ENCODE measurements at regions not wholly inside any gene's neighbourhood (a gene's known extent, or its start where the extent isn't known, plus 50 kb on each side); places are given as distances from the start of the nearest gene placed in this dataset.

DNA sequence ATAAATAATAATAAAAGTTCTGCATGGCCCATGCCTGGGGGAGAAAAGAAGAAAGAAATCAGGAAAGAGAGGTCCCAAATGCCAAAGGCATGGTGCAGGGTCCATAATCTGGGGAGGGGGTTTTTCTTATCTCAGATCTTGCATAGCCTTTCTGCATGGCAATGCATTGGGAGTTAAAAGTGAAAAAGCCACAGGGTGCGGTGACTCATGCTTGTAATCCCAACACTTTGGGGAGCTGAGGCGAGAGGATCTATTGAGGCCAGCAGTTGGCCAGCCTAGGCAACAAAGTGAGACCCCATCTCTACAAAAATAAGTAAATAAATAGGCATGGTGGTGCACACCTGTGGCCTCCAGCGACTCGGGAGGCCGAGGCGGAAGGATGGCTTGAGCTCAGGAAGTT, 76.8 kb upstream of the GATA2 start:
- no peak for DNase-seq

DNA sequence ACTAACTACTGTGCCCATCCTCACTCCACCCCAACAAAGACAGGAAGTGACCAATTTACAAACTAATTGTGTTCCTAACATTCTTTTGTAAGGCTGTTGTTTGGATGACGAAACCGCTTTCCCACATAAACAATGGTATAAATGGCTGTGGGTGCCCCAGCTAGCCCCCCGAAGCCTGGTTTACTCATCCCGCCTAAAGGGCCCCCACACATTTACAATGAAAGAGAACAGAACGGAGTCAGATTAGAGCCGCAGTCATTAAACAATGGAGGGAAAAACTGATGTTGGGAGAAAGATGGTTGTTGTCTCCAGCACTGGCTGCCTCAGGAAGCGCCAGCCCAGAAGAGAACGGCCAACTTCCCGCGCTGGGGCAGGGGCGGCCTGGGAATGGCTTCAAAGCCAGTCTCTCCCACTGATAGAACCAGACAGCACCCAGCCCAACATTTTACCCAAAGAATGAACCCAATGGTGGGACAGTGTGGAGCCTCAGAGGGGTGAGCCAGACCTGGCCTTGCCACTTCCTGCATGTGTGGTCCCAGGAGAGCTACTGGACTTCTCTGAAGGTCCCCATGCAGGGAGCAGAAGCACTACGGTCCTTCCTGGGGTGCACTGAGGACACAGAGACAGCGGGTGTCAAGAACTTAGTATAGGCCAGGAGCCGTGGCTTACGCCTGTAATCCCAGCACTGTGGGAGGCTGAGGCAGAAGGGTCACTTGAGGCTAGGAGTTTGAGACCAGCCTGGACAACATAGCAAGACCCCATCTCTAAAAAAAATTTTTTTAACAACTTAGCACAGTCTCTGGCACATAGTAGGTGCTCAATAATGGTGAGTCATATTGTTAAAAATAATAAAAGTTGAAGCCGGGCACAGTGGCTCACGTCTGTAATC, 75.8 kb upstream of the GATA2 start:
- DNase-seq = no peak

DNA sequence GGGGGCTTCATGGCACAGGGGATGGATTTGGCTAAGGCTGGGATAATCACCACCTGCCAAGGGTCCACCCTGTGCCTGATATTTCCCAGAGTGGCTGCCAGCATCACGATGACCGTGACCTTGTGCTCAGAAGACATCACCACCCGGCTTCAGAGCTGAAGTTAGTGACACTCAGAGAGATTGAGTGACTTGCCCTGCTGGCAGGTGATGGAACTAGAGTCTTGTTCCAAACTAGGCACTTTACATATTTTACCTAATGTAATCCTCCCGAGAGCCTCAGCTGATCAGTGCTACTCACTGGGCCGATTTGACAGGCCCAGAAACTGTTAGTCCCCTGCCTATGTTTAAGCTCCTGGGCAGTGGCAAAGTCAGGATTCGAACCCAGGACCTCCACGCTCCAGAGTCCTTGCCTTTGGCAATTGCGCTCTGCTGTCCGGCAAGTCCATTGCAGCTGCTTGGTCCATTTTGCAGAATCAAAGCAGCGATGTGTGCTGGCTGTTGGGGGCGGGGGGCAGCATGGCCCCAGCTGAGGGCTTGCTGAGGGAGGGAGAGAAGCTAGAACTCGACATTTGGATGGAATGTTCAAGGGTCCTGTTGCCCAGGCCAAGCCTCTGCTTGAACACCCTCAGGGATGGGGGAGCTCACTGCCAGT, 74.8 kb upstream of the GATA2 start:
- no peak for DNase-seq

DNA sequence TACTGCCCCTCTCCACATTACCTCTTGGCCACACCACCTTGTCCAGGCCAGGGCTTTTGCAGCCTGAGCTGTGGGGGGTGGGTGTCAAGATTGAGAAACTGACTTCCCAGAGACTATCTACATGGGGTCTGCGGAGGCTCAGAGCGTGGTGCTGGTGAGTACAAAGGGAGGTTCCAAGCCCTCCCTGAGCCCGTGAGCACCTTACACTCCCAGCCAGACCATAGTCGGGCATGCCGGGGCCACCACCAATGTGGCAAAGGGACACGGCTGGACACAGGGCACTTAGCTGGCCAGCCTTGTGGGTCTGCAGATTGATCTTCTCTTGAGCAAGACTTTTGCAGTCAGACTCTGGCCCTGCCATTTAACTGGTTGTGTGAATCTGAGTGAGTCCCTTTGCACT, 74.1 kb upstream of the GATA2 start:
- DNase-seq = no peak

DNA sequence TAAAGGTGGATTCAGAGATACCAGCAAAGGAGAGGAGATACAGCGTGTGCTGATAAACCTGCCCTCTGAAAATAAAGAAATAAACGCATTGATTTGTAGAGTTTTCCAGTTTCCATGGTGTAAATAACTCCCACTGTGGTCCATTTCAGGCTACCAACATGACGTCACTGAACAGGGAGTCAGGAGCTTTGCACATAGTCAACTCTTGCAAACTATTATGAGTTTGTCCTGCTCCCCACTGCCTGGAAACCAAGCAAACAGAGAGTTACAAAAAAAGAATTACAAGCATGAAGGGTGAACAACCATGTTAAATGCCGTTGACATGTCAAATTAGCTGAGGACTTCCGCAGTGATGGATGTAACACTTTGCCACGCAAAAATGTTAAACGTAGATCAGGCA, 70.4 kb upstream of the GATA2 start:
- no peak for DNase-seq

DNA sequence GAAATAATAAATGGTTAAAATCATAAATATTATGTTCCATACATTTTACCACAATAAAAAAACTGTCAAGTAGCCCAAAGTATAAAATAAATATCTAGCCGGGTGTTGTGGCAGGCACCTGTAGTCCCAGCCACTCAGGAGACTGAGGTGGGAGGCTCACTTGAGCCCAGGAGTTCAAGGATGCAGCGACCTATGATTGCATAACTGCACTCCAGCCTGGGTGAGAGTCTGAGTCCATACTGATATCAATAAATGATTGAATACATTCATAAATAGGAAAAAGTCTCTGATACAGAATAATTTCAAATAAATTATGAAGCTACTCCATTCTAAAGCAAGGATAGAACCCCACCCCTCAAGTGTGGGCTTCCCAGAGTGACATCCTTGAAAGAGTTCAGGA, 68.5 kb upstream of the GATA2 start:
- DNase-seq = no peak

DNA sequence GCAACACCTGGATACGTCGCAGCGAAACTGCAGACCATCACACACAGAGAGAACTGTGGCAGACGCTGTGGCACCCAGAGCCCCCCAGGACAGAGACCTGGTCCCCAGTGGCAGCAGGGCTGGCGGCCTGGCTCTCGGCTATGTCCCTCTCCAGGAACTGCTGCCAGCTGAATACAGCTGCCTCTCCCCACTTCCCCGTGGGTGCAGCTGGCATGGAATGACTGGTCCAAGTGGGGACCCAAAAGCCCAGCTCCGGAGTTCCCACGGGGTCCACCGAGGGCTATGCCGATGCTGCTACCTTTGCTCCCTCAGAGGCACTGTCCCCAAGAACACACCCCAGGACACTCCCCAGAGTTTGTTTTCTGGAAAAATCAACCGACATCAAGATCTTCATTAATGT, 67.8 kb upstream of the GATA2 start:
- no peak for DNase-seq

DNA sequence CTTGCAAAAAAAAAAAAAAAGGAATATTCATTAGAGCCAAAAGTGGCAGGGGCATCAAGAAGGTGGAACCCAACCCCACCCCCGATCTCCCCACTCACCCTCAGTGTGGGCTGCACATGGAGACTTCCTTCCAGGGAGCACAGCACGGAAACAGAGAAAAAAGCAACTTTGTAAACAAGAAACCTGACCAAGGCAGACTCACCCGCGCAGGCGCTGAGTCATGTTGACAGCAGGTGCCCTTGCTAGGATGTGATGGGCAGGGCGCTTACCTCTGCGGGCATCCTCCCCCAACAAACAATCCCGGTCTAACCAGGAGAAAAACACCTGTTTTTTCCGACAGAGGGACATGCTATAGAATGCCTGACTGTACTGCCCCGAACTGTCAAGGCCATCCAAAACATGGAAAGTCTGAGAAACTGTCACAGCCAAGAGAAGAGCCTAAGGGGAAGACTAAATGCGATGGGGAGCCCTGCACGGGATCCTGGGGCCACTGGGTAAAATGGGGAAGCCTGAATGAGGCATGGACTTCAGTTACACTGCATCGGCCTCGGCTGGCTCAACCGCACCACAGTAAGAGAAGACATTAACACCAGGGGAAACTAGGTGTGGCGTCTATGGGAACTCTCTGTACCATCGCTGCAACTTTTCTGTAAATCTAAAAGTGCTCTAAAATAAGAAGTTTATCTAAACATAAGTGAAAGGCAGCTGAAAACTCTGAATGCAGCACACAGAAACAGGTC, 66.7 kb upstream of the GATA2 start:
- DNase-seq = peak; percentile 18

DNA sequence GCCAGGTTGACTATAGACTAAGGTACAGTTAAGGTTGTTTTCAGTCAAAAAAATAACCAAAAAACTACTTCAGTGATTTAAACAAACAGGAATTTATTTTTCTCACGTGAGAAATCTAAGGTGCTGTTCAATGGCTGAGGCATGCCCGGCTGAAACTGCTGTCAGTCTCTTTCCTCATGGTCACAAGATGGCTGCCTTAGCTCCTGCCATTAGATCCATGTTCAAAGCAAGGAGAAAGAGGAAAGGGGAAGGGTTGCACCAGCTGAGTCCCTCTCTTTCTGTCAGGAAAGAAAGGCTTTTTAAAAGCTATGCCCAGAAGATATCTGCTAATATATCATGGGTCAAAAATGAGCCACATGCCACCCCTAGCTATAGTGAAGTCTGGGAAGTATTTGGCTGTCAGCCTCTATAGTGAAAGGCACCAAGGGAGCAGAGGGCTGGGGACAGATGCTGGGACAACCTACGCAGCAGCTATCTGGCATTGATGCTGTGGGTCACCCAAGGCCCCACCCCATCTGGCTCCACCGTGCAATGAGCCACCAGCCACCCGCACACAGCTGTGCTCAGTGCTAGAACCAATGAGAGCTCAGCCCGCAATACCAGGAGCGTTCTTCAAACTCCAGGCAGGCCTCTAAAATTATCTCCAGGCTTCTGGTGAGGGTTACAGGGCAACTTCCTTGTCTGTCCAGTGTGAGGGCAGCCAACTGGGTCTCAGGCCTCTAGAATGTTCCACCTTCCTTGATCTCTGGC, 64.7 kb upstream of the GATA2 start:
- DNase-seq = no peak

DNA sequence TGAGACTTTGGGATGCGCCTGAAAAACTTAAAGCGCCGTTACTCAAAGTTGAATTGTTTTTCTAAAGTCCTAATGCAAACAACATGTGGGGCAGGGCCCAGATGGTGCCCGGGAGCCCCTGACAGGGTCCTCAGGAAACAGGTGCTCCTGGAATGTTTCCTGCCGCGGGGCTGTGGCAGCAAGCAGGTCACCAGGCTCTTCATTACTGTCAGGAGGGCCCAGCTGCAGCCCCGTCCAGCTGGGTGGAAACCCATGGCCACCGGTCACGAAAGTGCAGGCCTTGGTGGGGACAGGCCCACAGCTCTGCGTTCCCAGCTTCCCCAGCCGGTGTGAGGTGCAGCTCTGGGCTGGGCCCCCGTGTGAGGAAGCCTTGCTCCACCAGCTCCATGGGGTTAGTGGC, 63.9 kb upstream of the GATA2 start:
- DNase-seq = no peak

DNA sequence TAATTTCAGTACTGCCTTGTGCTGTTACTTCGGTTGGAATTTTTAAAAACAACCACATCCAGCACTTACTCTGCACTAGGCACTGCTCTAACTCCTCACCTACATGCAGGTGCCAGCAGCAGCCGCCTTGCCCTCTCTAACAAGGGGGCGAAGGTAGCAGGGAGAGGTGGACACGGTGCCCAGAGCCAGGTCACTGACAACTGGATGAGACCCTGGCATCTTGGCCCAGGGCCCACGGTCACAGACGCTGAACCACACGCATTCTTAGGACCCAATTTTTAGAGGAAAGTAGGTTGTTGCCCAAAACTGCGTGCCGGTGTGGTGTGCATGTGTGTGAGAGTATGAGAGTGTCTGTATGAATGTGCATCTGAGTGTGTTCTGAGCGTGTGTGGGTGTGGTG, 63.4 kb upstream of the GATA2 start:
- DNase-seq = no peak

DNA sequence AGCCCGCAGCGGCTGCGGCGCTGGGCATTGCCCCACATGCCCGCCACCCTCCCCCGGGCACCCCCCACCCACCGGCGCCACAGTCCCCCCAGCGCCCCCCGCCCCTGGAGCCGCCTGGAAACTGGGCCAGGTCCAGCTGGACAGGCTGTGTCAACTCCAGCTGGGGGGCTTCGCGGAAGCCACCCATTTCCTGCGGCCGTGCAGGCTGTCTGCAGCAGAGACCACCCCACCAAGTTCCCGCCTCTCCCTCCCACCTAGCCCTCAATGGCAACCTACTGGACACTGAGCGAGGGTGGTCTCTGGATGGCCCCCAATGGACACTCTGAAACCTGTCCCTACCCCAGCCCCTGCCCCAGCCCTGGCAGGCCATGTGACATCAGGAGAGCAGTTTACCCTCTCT, 62.8 kb upstream of the GATA2 start:
- DNase-seq = no peak

DNA sequence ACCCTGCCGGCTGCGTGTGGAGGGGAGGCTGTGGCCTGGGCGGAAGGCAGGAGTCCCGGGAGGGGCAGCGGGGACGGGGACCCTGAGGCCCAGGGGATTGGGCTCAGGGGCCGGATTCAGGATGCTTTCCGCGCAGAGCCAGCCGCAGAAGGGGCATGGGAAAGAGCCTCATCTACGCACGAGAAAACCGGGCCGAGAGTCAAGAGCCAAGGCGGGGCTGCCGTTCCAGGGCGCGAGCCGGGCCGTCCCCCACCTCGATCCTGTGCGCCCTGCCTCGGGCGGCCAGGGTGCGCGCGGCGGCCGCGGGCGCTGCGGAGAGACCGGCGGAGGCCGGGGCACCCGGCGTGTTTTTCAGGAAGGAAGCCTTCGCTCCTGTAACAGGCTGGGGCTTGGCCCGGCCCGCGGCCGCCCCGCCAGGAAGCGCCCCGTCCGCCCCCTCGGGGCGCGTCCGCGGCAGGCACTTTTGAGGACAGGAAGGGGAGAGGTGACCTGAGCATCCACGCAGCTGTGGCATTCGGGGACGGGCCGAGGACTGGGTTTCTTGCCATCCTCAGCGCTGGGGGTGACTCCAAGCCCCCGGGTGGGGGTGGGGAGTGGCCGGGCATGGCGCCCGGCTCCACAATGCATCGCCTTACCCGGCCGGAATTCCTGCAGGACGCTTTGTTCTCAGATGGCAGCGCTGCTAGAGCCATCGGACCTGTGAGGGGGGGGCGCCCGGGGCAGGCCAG, 62.3 kb upstream of the GATA2 start:
- no peak for DNase-seq

DNA sequence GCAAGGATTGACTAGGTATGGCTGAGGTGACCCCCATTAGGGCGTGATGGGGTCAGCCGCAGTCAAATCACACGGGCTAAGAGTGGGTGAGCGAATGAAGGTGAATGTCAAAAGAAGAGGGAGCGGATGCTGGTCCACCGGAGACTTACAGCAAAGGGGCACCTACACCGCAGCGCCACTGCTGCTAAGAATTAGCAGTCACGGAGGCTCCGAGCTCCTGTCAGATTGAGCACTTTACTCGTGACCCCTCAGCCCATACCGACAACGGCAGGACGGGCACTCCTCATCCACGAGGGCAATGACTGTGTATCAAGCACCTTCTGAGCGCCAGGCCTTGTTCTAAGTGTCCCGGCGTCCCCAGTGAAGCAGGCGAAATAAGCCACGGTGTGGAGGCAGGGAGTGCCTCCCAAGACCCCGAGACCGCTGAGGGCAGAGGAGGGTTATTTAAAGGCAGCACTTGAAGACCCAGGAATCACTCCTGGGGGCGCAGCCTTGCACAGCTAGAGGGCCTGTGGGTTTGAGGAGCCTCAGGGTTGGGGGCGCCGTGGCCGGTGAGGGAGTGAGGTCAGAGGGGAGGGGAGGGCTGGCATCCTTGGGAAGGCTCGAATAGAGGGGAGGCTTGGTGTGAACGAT, 61.6 kb upstream of the GATA2 start:
- DNase-seq = no peak

DNA sequence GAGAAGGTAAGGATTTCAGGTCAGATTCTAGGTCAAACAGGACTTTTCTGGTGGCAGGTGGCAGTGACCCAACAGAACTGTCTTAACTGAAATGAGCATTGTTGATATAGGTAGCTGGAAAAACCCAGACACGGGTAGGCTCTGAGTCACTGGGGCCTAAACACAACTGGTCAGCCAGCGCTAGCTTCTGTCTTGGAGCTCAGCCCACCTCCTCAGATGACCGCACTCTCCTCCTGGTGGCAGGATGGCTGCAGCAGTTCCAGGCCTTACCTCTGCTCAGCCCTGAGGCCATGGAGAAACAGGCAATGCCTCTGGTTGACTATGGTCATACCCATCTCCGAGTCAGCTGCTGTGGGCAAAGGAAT, 61.1 kb upstream of the GATA2 start:
- DNase-seq = no peak

DNA sequence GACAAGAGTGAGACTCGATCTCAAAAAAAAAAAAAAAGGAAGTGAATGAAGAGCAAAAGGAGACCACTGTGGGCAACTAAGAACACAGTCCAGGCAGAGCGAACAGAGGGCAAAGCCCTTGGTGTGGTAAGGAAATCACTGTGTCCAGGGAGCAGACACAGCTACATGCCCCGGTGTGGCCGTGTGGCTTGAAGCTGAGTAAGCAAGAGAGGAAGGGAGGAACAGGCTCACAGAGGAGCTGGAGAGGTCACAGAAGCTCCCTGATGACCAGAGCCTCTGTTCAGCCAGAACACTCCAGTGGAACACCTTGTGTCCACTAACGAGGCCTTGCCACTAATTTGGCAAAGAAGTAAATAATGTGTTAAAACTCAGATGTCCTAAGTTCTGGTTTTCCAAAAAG, 60.6 kb upstream of the GATA2 start:
- no peak for DNase-seq

DNA sequence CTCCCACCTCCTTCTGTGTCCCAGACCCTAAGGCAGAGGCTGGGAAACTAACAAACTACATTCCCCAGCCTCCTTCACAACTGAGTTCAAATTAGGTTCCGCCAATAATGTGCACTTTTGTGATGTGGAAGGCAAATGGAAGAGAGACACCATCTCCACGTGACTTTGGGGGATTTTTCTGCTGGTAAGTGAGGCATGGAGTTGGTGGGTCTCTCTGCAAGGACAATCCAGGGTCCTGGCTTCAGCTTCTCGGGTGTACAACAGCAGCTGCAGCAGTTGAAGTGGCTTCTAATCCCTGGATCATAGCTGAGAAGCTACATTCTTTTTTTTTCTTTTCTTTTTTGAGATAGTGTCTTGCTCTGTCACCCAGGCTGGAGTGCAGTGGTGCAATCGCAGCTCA, 58.9 kb upstream of the GATA2 start:
- no peak for DNase-seq

DNA sequence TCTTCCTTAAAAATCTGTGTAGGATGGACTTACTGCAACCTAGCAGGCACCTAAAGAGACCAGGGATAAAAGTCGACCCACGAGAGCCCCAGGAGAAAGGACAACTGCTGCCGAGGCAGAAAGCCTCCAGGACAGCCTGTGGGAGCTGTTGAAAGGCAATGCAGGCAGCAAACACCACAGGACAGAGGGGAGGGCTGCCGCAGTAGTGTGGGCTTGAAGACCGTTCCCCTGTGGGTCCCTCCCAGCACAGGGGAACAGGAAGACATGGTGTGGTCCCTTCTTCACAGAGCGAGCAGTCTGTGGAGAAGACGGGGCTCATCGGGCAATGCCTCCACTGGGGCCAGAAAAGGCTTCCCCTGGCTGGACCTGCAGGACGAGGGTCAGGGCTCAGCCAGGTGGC, 58.5 kb upstream of the GATA2 start:
- DNase-seq = no peak

DNA sequence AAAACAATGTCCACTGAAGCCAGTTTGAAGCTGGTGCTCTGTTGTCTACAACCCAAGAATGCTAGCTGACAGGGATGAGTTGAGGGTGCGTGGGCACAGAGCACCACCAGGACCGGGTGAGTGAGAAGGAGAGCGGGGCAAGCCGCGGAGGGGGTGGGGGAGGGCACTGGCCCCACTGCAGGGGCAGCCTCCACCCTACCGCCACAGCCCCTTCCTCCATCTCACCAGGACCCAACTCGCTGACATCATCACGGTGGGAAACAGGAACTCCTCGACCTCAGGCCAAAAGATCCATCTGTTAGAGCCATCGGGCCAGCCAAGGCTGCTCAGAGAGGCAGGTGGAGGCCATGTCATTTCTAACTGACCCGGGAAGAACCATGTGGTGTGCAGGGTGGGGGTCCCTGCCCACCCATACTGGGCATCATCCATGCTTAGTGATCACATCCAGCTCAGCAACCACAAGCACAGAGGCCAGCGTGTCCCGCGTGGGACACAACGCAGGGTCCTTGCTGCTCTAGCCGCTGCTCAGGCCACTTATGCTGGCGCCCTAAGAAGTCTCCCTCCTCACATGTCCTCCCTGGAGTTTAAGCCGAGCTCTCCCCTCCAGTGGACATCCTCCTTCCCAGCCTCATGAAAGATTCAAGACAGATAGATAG, 57.6 kb upstream of the GATA2 start:
- no peak for DNase-seq

DNA sequence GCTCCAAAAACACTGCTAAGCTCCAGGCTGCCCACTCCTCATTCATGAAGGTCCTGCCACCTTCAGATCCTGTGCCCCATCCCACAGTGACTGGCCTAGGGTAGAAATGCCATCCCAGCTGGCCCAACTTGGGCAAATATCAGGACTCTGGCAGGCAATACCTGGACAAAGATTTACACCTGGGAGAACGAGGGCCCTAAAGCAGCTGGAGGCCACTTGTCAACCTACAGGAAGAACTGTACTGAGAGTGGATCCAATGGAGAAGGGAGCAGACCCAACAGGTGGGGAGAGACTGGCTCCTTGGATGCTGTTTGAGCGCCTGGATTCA, 57.1 kb upstream of the GATA2 start:
- no peak for DNase-seq

DNA sequence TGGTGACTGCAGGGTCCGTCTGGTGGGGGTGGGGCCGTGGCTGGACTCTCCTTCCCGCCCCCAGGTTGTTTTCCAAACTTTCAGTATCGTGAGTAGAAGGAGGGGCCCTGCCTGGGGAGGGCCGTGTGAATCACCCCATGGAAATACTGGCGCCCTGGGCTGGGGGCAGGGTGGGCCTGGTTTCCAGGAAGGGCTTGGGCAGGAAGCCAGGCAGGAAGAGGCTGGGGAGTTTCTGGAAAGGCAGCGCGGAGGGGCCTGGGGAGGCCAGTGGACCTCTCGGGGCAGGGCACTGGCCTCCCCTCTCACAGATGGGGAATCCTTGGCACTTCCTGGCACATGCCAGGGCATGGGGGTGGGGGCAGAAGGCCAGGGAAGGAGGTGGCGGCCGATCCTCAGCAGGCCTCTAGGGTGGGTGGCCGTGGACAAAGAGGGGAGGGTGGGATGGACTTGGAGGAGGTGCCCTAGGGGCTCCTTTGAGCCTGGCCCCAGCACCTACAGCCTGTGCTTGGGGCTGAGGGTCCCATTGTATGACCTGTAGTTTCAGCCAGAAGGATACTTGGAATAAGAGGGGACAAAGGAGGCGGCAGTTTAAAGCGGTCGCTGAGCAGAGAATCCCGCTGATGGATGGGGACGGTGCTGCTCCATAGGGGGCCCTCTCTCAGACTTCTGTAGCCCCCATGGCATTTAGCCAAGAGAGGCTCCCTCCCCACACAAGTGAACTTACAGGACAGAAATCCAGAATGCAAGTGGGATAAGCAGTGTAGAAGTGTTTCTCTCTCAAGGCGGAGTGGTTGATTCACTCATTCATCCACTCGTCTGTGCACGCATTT, 56.5 kb upstream of the GATA2 start:
- DNase-seq = no peak

Data from activated naive CD4-positive, alpha-beta T cell treated with Interleukin-2 at 50 U/mL for 16 hours (primary cell).